H1 (cell line): ENCODE measurements at regions not wholly inside any gene's neighbourhood (a gene's known extent, or its start where the extent isn't known, plus 50 kb on each side); places are given as distances from the start of the nearest gene placed in this dataset.

Source experiments
- CTCF ChIA-PET: fragments of 300-600 bp; sonication (Branson Sonifier 250); formaldehyde crosslinking; loops from one replicate; lab custom pipeline; 2021; ENCODE audit not compliant: partially characterized antibody; lab: Charles Lee
- POLR2A ChIA-PET: fragments of 300-600 bp; sonication (Branson Sonifier 250); formaldehyde crosslinking; loops from one replicate; lab custom pipeline; 2021; ENCODE audit warnings: inconsistent platforms; ENCODE audit not compliant: partially characterized antibody; lab: Charles Lee
- DNase-seq, 2 experiments: peaks; one replicate each; pipeline versions ENCODE4 v3.0.0 to v3.0.0-alpha.2; 2010 to 2022; ENCODE audit warnings: low spot score in 2 of 2, low read depth in 1 of 2, mixed read lengths in 1 of 2
- FAIRE-seq: peaks from 2 replicates; lab custom pipeline; 2011; peaks lifted over from hg19 to GRCh38; lab: Jason Lieb, UNC
- H2AFZ ChIP-seq: 2 replicates; pipeline ENCODE4 v1.8.1; 2012; ENCODE audit warnings: low read length, inconsistent platforms
- H2AK5ac ChIP-seq: 2 replicates; pipeline ENCODE4 v1.6.1; 2013; ENCODE audit warnings: low read depth, low read length
- H2BK120ac ChIP-seq: replicated peaks from 2 replicates; pipeline ENCODE3; 2013; ENCODE audit warnings: low read depth, low read length, inconsistent platforms
- H2BK12ac ChIP-seq: 2 replicates; pipeline ENCODE4 v1.6.1; 2013; ENCODE audit warnings: low read depth, low read length
- H2BK15ac ChIP-seq: 2 replicates; pipeline ENCODE4 v1.6.1; 2013; ENCODE audit warnings: low read length
- H2BK20ac ChIP-seq: 2 replicates; pipeline ENCODE4 v1.6.1; 2013; ENCODE audit warnings: low read length
- H2BK5ac ChIP-seq: 2 replicates; pipeline ENCODE4 v1.6.1; 2013; ENCODE audit warnings: low read depth, low read length
- H3K14ac ChIP-seq: 2 replicates; pipeline ENCODE4 v1.6.1; 2013; ENCODE audit warnings: inconsistent platforms; ENCODE audit not compliant: insufficient read length
- H3K18ac ChIP-seq: 2 replicates; pipeline ENCODE4 v1.6.1; 2013; ENCODE audit warnings: low read length; ENCODE audit errors: extremely low read depth
- H3K23ac ChIP-seq: 2 replicates; pipeline ENCODE4 v1.6.1; 2013; ENCODE audit warnings: inconsistent platforms; ENCODE audit not compliant: insufficient read length
- H3K23me2 ChIP-seq: 2 replicates; pipeline ENCODE4 v1.6.1; 2013; ENCODE audit warnings: low read depth, low read length
- H3K27ac ChIP-seq: 2 replicates; pipeline ENCODE4 v1.6.1; 2011; ENCODE audit warnings: low read depth, low read length, inconsistent platforms
- H3K27me3 ChIP-seq, 4 experiments: replicated peaks in 1 of 4; 1 replicate in 1 of 4; 2 replicates in 3 of 4; pipeline versions ENCODE4 v1.6.1 to v1.8.1; 2011 to 2013; ENCODE audit warnings: low read length in 3 of 4, mild to moderate bottlenecking in 3 of 4, inconsistent platforms in 2 of 4, mixed read lengths in 2 of 4, moderate library complexity in 1 of 4; ENCODE audit not compliant: control insufficient read depth in 3 of 4, insufficient read depth in 3 of 4; ENCODE audit errors: extremely low read depth in 1 of 4
- H3K36me3 ChIP-seq, 4 experiments: 2 replicates each; pipeline versions ENCODE4 v1.6.1 to v1.8.1; 2011 to 2013; ENCODE audit warnings: mild to moderate bottlenecking in 4 of 4, low read length in 3 of 4, moderate library complexity in 2 of 4, control low read depth in 1 of 4, inconsistent platforms in 1 of 4; ENCODE audit not compliant: insufficient read depth in 4 of 4, control insufficient read depth in 2 of 4
- H3K4ac ChIP-seq: replicated peaks from 2 replicates; pipeline ENCODE3; 2013; ENCODE audit warnings: low read length, low read depth, mixed read lengths, inconsistent platforms; ENCODE audit not compliant: insufficient read length
- H3K4me1 ChIP-seq, 4 experiments: replicated peaks in 1 of 4; 1 replicate in 1 of 4; 2 replicates in 3 of 4; pipeline versions ENCODE4 v1.6.1 to v1.8.1; 2011 to 2013; ENCODE audit warnings: low read length in 3 of 4, inconsistent platforms in 2 of 4, mixed read lengths in 1 of 4; ENCODE audit not compliant: insufficient read depth in 4 of 4, control insufficient read depth in 3 of 4
- H3K4me2 ChIP-seq, 2 experiments: 2 replicates each; pipeline versions ENCODE4 v1.6.1 to v1.8.1; 2011 to 2013; ENCODE audit warnings: low read depth in 2 of 2, low read length in 2 of 2, control low read depth in 1 of 2, inconsistent platforms in 1 of 2, mild to moderate bottlenecking in 1 of 2; ENCODE audit not compliant: insufficient read depth in 1 of 2
- H3K4me3 ChIP-seq, 4 experiments: fragments of 200-600, 300-600 bp in 1 of 4; sonication (generic), shearing (Covaris generic), sonication (Bioruptor Twin) in 1 of 4; 2 replicates each; pipeline versions ENCODE4 v1.5.1 to v1.8.1; 2011 to 2016; ENCODE audit warnings: low read length in 4 of 4, low read depth in 3 of 4, control low read depth in 2 of 4, inconsistent platforms in 2 of 4, mild to moderate bottlenecking in 2 of 4, mixed read lengths in 1 of 4, moderate library complexity in 1 of 4; ENCODE audit not compliant: insufficient read depth in 2 of 4; ENCODE audit errors: extremely low read depth in 1 of 4
- H3K56ac ChIP-seq: replicated peaks from 2 replicates; pipeline ENCODE3; 2013; ENCODE audit warnings: low read depth, mild to moderate bottlenecking, mixed read lengths, low read length, inconsistent platforms; ENCODE audit not compliant: insufficient read length
- H3K79me1 ChIP-seq: 2 replicates; pipeline ENCODE4 v1.6.1; 2013; ENCODE audit warnings: low read depth, low read length, control low read depth
- H3K79me2 ChIP-seq, 2 experiments: 2 replicates each; pipeline versions ENCODE4 v1.6.1 to v1.8.1; 2012 to 2013; ENCODE audit warnings: low read length in 2 of 2, mild to moderate bottlenecking in 2 of 2, inconsistent platforms in 1 of 2; ENCODE audit not compliant: insufficient read depth in 2 of 2, control insufficient read depth in 1 of 2
- H3K9ac ChIP-seq, 4 experiments: replicated peaks in 1 of 4; 1 replicate in 1 of 4; 2 replicates in 3 of 4; pipeline versions ENCODE4 v1.6.1 to v1.8.1; 2011 to 2013; ENCODE audit warnings: low read depth in 3 of 4, low read length in 3 of 4, control low read depth in 2 of 4, mild to moderate bottlenecking in 2 of 4, moderate library complexity in 2 of 4, inconsistent platforms in 1 of 4; ENCODE audit errors: extremely low read depth in 1 of 4
- H3K9me3 ChIP-seq, 2 experiments: 2 replicates each; pipeline versions ENCODE4 v1.6.1 to v1.8.1; 2012 to 2013; ENCODE audit warnings: mild to moderate bottlenecking in 2 of 2, moderate library complexity in 2 of 2, control low read depth in 1 of 2, inconsistent platforms in 1 of 2, low read depth in 1 of 2, low read length in 1 of 2, mixed read lengths in 1 of 2; ENCODE audit not compliant: insufficient read depth in 2 of 2
- H4K20me1 ChIP-seq, 2 experiments: replicated peaks in 1 of 2; 2 replicates each; pipeline versions ENCODE3 to v1.8.1; 2011 to 2013; ENCODE audit warnings: inconsistent platforms in 2 of 2, low read length in 2 of 2, mild to moderate bottlenecking in 1 of 2; ENCODE audit not compliant: insufficient read depth in 2 of 2, control insufficient read depth in 1 of 2
- H4K5ac ChIP-seq: 2 replicates; pipeline ENCODE4 v1.6.1; 2013; ENCODE audit warnings: low read length, low read depth, mixed read lengths, inconsistent platforms; ENCODE audit not compliant: insufficient read length
- H4K8ac ChIP-seq: 2 replicates; pipeline ENCODE4 v1.8.0; 2013; ENCODE audit warnings: mild to moderate bottlenecking, moderate library complexity, low read length, inconsistent platforms; ENCODE audit not compliant: insufficient read depth; ENCODE audit errors: extremely low read depth
- H4K91ac ChIP-seq: replicated peaks from 2 replicates; pipeline ENCODE3; 2013; ENCODE audit warnings: low read length, mixed read lengths, inconsistent platforms; ENCODE audit not compliant: insufficient read length
- ATF3 ChIP-seq: IDR thresholded peaks from 2 replicates; pipeline ENCODE4 v1.6.1; 2011; ENCODE audit warnings: low read depth, mild to moderate bottlenecking, low read length; ENCODE audit not compliant: insufficient read depth
- TF ChIP-seq, protein P1 (sequence below): IDR thresholded peaks from 2 replicates; pipeline ENCODE4 v1.6.1; 2012; ENCODE audit warnings: inconsistent platforms

GRCh38 chr12:24278832-24279231 is 329.4 kb upstream of the SOX5 start:
- Histone ChIP-seq H4K8ac (no peak overlapping the region), H3K9me3 (no peaks in the 10 kb centered on the region), H3K4me1 (peaks cover 0 to 9% (median 6%) of the 10 kb centered on the region in 4 experiments; a peak in 4 of 7 replicates), H2BK5ac (no peak overlapping the region), H3K56ac (no peak overlapping the region), H4K20me1 (no peaks in the 10 kb centered on the region), H2BK15ac (no peak overlapping the region), H3K18ac (no peak overlapping the region), H3K4ac (no peak overlapping the region), H3K27ac (no peak overlapping the region), H2AK5ac (no peak overlapping the region), H3K79me2 (no peaks in the 10 kb centered on the region), H3K14ac (no peak overlapping the region), H3K36me3 (no peaks in the 10 kb centered on the region; a peak in 1 of 8 replicates), H4K91ac (no peak overlapping the region), H2BK12ac (no peak overlapping the region), H3K9ac (no peak overlapping the region), H3K4me2 (no peak overlapping the region), H3K4me3 (no peak overlapping the region), H2AFZ (no peak overlapping the region), H2BK20ac (no peak overlapping the region), H3K27me3 (no peaks in the 10 kb centered on the region), H2BK120ac (no peak overlapping the region), H4K5ac (no peak overlapping the region), H3K23ac (no peak overlapping the region), H3K23me2 (no peaks in the 10 kb centered on the region), H3K79me1 (no peaks in the 10 kb centered on the region)
- FAIRE-seq, result no peak
- ChIA-PET POLR2A (interaction anchor here (0.6 kb wide), 1 partner anchor 57 kb away, joined by 5 read pairs; no protein-coding TSS in a partner anchor), CTCF (interaction anchor here (1.4 kb wide), 1 partner anchor 10 kb away, joined by 3 read pairs; no protein-coding TSS in a partner anchor)
- TF ChIP-seq, protein P1, sequence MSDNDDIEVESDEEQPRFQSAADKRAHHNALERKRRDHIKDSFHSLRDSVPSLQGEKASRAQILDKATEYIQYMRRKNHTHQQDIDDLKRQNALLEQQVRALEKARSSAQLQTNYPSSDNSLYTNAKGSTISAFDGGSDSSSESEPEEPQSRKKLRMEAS, result no peak
- TF ChIP-seq ATF3, result no peak
- DNase-seq, result no peak
